NCI-H524 (cell line): ENCODE measurements at regions not wholly inside any gene's neighbourhood (a gene's known extent, or its start where the extent isn't known, plus 50 kb on each side); places are given as distances from the start of the nearest gene placed in this dataset.
"Not testable (repeated sequence)": the region's sequence is repeated elsewhere in the genome, so short reads cannot be mapped to it uniquely, and the experiment has no call there.

Experiments
- DNase-seq, 2 experiments: peaks; one replicate each; lab custom pipeline; 2025; lab: John Stamatoyannopoulos, UW

DNA sequence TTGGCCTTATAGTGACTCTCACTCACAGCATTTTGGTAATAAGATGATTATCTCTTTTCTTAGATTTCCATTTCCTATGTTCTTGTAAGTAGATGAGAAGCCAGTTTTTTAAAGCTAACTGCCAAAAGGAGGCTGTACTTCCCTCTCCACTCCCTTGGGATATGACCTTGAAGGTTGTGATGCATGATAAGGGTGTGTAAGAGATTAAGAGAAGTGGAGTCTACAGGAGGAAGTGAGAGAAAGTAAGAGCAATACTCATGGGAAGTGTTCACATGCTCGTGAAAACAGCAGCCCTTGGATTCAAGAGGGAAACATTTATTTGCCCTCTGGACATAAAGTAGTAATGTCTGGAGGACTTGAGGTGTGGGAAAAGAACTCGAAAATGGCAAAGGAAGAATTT lies 171.5 kb downstream of the EVA1A start:
- DNase-seq, result no peak

DNA sequence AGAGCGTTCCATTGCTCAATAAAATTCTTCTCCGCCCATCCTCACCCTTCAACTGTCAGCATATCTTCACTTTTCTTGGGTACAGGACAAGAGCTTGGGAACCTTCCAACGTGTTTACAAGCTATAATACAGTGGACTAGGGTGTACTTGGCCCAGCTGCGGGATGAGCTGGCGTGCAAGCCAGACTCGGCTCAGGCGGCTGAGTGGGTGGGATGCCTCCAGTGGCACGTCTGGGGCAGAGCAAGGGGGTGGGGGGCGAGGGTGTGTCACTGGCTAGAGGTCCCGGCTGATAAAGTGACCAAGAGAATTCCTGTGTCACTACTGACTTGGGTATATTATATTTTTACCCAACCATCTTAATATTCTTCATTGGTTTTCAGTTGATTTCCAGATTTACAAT lies 179.7 kb downstream of the EVA1A start:
- DNase-seq, result no peak

DNA sequence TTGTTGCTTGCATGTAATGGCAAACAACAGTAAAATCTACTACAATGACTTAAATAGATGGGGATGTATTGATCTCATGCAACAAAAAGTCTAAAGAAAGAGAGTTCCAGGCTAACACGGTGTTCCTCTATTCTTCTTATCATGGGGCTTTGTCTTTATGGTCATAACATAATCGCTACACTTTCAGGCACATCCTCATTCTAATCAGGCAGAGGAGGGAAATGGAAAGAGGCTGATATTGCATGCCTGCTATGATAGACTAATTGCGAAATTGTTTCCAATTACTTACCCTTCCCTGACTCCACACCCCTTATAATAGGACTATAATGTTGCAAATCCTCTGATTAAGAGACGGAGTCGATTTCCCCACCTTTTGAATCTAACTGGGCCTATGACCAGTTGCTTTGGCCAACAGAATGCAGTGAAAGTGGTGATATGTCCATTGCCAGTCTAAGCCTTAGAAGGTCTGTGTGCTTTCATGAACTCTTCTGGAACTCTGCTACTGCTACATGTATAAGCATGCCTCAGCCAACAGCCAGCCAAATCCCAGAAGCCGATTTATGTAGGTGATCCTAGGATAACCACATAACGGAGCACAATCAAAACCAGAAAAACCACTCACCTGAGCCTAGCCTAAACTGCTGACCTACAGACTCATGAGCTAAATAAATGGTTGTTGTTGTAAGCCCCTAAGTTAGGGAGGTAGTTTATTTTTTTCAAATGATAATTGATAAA lies 180.3 kb upstream of the TACR1 start:
- no peak for DNase-seq

DNA sequence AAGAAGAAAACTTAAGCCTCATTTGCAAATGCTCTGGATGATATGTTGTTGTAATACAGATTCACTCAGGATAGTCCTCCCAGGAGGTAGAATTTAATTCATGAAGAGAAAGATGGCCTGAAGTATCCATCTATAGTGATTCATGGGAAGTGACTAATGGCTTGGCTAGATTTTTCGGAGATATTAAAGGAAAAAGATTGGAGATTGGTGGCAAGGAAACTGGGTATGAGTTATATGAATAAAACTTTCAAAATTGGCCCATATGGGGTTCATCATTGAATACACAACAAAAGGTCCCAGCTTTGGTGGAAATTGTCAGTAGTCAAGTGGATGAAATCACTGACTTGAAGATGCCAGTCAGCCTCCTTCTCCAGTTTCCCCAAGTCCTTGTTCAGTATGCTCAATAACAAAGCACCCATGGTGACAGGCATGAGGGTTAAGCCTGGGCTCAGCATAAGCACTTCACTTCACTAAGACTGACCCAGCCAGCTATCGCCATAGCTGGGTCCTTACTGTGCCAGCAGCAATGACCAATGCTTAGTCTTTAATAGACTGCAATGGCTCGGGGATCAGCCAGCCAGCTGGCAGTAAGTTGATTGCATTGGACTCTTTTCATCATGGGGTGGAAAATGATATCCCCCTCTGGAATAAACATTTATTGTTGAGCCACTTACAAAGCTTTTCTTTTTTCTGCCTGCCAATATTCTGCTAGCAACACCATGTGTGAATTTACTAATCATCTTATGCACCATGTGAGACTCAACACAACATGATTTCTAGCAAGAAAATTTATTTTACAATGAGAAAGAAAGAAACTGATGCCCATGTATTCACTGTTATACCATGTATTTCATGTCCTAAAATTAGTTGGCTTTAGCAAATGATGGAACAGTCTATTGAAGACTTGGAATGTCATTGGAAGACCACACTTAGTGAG lies 176.6 kb upstream of the TACR1 start:
- DNase-seq, result no peak

DNA sequence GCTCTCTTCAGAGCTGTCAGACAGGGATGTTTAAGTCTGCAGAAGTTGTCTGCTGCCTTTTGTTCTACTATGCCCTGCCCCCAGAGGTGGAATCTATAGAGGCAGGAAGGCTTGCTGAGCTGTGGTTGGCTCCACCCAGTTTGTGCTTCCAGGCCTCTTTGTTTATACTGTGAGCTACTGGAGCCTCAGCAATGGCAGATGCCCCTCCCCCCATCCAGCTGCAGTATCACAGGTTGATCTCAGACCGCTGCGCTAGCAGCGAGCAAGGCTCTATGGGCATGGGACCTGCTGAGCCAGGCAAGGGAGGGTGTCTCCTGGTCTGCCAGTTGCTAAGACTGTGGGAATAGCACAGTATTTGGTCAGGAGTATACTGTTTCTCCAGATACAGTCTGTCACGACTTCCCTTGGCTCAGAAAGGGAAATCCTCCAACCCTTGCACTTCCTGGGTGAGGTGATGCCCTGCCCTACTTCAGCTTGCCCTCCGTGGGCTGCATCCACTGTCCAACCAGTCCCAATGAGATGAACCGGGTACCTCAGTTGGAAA lies 175.2 kb upstream of the TACR1 start:
- not testable (repeated sequence) for DNase-seq

DNA sequence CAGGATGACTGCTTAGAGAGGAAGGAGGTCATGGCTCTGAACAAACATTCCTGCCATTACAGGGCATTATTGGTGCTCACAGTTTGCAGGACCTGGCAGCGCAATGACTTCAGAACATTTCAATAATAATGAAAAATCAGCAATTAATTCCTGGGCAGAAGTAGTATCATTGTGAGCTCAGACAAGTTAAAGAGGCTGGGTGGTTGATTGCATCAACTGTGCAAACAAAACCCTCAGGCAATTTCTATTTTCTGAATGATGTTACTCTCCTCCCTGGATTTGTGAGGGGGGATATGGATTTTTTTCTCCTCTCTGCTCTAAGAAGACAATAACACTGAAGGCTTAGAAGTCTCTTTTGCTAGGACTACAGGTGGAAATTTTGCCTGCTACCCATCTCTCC lies 168.1 kb upstream of the TACR1 start:
- no peak for DNase-seq

DNA sequence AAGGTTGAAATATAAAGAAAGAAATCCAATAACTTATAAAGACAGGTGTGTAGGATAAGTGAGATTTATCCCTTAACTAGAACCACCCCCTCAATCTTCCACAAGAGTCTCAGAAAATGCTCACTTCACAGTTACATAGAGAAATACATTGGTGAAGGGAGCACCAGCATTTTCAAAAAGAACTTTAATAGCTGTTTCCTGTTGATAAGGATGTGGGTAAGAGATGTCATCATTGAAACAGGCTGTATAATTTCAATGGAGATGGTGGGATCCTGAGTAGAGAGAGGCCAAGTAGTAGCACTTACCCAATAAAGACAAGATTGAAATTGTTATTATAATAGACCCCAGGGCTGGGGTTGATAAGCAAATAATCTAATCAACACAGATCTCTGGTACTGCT lies 162.2 kb upstream of the TACR1 start:
- peak in 1 of 2 experiments; percentile 28 for DNase-seq

DNA sequence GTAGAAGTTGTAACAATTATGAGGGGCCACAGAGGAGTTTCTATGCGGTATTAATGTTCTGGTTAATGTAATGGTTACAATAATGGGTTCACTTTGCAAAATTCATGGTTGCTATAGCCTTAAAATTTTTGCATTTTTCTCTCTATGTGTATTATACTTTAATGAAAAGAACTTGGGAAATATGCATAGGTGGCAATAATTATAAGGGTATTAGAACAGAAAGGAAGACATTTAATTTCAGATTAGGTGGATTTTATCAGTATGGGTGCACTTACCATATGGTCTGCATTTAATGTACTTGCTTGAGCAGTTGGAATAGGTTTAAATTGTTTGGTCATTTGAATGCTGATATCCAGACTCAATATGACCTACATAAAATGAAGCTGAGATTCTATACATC lies 161.6 kb upstream of the TACR1 start:
- peak in 1 of 2 experiments; percentile 31 for DNase-seq

DNA sequence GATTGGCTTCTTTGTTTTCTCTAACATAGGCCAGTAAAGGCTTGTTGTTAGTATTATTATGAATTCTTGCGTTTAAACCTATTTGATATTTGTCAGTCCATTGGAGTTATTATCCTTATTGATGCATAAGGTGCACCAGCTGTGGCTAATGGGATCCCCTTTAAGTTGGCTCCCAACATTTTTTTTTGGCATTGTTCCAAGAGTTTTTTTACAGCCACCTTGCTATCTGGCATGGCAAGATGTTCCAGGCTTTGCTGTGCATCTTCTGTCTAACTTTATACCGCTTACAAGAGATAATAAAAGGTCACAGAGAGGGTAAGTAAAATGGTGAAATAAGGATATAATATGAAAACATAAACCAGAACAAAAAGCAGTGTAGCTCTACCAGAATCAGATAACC lies 157.5 kb upstream of the TACR1 start:
- DNase-seq, result peak; percentile 31 to 89

DNA sequence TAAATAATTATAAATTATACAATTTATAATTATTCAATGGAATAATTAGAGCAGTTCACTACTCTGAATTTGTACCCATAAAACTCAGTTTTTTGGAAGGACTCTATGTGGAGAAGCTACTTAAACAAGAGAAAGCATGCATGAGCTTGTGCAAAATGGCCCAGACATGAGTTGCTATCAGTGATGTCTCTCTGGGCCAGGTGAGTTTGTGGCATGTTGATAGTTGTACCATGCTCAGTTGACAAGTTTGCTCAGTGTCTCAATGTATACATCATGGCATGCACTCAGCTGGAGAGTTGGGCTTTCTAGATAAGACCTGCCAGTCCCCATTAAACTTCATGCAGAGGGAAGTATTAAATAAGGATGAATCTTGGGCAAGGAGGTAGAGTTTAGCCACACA lies 153.8 kb upstream of the TACR1 start:
- no peak for DNase-seq

DNA sequence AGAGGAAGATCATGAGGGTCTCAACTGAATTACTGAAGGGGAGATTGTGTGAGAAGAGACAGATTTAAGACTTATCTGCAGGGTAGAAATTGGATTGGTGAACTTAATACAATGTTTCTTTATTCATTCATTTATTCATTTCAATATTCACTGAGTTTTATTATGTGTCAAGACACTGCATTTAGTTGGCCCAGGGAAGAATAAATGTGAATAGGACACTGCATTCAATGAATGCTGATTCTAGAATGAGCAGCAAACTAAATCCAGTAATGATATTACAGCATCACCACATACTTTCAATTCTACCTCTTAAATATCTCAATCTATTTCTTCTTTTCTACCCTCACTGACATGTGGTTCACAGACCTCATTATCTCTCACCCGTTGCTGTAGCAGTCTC lies 149.0 kb upstream of the TACR1 start:
- DNase-seq, result no peak

DNA sequence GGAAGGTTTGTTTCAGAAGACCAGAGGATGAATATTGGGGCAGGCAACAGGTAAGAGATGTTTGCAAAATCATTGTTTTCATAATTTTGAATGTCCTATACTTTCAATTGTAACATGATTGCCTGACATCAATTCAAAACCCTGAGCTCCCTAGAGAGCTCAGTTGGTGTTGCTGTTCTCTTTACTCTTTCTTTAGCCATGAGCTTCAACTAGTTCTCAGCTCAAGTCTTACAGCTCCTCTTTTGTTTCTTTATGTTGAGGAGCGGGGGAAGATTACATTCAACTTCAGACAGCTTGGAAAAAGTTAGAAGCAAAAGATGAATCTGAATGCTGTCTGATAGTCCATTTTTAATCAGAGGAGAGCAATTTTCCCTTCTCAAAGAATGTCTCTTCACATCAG lies 144.8 kb upstream of the TACR1 start:
- no peak for DNase-seq

DNA sequence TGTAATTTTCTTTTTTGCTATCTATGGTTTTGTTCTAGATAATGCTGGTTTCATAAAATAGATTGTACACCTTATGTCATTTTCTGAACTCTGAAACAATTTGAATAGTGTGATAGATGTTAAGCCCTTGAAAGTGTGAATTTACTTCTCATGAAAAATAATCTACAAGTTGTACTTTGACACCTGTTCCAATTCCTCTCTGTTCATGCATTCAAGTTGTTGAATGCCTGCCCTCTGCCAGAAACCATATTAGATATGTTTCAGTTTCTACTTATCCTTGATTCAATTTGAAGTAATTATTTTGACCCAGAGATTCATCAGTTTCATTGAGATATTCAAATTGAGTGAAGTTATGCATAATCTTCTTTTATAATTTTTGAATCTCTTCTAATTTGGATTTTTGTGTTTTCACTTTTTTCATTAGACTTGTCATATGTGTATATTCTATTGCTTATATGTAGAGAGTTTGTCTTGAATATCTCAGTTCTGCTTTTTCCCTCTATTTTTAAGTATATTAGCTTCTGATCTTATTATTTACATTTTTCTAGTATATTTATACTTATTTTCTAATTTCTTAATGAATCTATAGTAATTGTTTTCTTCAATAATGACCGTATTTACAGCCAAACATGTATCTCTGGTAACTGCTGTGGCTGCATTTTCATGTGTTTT lies 143.3 kb upstream of the TACR1 start:
- DNase-seq, result no peak

DNA sequence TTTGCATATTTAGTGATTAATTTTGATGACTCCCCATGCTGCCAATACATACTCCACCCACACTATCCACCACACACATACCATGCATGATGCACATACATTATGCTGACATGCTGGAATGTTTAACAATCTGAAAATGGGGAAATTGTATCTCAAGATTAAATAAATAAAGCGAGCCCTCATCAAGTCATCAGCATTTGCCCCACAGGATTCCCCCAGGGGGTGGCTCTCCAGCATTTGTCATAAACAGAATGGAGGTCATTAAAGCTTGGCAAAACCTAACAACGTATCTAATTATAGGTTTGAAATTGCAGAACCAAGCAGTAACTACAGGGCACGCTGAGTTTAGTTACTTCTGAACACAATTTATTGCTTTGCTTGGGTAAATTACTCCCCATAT lies 141.2 kb upstream of the TACR1 start:
- no peak for DNase-seq

DNA sequence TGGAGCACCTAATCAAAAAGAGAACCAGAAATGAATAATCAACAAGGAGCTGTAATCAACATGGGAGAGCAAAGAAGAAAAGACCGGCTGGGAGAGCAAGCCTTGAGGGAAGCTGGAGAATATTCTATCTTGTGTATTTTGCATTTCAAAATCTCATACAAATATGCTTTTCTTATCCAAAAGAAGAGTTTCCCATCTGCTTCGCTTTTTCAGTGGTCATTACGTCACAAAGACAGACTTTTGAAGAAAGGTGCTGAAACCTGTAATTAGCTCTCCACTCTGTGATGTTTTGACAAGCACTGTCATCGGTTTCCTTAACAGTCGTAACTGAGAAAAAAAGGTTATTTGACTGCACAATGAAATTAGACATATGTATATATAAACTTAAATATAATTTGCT lies 139.1 kb upstream of the TACR1 start:
- DNase-seq, result no peak

DNA sequence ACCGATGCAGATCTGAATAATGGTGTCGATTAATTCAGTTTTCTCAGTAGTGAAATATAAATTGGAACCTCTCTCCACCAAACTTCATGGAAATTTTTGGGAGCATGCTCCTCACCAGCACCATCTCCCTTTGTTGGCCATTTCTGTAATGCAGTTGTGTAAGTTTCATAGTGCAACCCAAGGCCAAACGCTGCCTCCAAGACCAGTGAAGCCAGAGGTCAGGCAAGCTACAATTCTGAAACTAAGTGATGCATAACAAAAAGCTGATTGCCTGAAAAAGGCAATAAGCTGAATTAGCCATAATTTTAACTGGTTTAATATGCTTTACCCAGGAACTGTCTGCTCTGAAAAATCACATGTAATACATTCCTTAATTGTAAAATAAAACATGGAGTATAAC lies 138.3 kb upstream of the TACR1 start:
- DNase-seq, result no peak

DNA sequence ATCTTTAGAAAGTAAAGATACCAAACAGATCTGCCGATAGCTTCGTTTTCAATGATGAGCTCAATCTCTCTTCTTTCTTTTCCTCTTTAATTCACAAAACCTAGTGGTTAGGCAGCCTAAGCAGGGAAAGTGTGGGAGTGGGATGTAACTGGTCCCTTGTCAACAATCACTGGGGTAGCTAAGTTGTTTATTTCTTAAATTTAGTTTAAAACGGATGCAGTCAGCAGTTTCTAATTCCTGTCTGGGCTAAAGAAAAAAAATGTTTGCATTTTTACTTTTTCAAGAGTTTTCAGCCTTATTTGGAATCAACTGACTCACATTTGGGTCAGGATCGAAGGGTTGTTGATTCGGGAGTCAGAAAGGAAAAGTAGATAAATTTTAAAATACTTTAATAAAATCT lies 137.7 kb upstream of the TACR1 start:
- no peak for DNase-seq

DNA sequence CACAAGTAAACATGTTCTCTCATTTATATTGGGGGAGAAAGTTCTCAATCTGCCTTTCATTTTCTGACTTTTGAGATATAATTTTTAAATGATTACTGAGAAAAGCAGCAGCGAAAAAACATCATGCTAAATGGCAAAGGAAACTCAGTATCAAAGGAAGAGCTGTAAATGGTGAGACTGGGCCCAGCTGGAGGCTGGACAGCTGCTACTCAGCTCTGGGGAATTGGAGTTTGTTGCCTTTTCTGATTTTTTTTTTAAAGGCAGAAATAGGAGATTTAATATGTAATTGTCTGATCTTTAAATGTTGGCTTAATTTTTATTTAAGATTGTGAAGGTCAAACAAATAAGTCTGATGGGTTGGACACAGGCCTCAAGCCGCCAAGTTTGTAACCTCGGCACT lies 137.1 kb upstream of the TACR1 start:
- DNase-seq, result no peak

DNA sequence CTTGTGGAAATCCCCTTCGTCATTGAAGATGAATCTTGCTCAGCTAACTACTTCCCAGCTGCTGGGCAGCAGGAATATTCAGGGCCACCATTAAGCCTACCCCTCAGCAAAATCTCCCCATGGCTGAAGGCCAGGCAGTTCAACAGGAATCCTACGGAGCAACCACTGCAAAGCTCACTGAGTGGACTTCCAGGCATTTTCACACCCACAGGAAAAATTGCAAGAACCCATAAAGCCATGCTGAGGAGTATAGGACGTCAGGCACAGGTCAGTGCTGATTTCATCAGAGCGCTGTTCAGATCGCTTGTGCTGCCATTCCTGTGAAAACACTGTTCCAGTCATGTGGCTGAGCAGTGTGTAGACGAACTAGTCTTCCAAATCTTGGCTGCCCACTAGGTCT lies 134.8 kb upstream of the TACR1 start:
- DNase-seq, result no peak

DNA sequence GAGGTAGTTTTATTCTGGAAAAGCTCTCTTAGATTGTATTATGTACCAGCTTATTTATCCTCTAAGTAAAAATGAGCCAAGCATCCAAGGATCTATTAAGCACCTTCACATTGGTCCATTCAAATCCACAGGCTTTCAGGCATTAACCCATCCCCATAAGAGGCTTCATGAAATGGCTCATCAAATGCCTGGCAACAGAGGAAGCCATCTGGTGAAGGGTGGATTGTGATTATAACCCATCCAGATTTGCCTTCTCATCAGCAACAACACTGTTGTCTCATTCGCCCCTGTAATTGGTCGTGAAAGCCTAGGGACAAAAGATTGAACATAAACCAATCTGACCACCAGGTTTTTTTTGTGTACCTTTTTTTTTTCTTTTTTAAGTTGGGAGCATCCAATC lies 134.3 kb upstream of the TACR1 start:
- peak; percentile 4 to 64 for DNase-seq

DNA sequence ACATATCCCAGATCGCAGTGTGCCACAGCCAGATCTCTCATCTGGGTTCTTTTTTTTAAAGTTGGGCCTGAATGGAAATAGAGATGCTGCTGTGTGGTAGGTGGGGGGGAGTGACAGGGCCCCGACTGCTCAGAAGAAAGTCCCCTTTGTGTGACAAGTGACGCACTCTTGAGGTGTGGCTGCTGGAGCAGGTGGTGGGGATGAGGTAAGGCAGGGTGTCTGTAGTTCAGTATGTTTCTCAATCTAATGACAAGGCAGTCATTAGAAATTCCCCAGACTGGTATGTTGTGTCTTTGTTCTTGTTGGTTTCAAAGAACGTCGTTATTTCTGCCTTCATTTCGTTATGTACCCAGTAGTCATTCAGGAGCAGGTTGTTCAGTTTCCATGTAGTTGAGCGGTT lies 128.8 kb upstream of the TACR1 start:
- no peak for DNase-seq

DNA sequence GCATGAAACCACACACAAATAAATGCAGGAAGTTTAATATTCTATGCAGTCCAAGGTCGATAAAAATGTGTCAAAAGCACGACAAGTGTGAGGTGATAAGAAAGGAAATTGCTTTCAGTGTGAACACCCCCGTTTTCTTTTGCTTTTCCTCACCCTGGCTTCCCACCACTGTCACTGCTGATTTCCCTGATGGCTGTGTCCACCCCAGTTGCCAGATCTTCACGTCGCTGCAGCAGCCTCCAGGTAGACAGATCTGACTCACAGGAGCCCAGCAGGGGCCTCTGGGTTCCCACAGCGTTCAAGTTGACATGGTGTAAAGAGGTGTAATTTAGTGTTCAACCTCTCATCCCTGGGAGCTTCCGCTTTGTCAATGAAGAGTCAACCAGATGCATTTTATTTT lies 128.0 kb upstream of the TACR1 start:
- no peak for DNase-seq

DNA sequence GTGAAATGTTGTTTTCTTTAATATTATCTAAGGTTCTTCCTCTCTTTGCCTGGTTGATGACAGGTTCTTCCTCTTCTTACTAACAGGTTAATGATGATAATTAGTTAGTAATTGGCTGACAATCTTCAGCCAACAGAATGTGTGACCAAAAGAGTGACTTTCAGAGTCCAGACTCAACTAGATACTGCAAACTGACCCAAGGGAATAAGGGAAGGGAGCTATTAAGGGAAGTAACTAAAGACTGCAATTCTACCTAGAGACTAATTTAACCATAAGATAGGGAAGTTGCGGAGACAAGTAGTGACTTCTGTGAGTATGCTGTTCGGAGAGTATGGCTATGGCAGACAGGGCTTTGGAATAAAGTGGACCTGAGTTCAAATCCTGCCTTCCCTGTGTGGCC lies 127.3 kb upstream of the TACR1 start:
- DNase-seq, result no peak
